Fibroblast of lung (primary cell): ENCODE measurements at regions not wholly inside any gene's neighbourhood (a gene's known extent, or its start where the extent isn't known, plus 50 kb on each side); places are given as distances from the start of the nearest gene placed in this dataset.
A peak's percentile ranks its signal among the peaks of the same experiment; 100 is the strongest.

Source experiments
- DNase-seq, 2 donors: peaks; one replicate each; pipeline versions ENCODE4 v3.0.0 to v3.0.0-alpha.2; 2010; ENCODE audit warnings: low read depth in 2 of 2
- H2AFZ ChIP-seq: 2 replicates; pipeline ENCODE4 v1.5.1; 2012; ENCODE audit warnings: low read length, control low read depth, inconsistent platforms
- H3K27ac ChIP-seq: 2 replicates; pipeline ENCODE4 v1.5.1; 2011; ENCODE audit warnings: low read length, control low read depth; ENCODE audit not compliant: insufficient read depth
- H3K27me3 ChIP-seq: 2 replicates; pipeline ENCODE4 v1.5.1; 2011; ENCODE audit warnings: mild to moderate bottlenecking, low read length; ENCODE audit not compliant: control insufficient read depth, insufficient read depth
- H3K36me3 ChIP-seq: 2 replicates; pipeline ENCODE4 v1.5.1; 2011; ENCODE audit warnings: low read length; ENCODE audit not compliant: control insufficient read depth, insufficient read depth
- H3K4me1 ChIP-seq: 2 replicates; pipeline ENCODE4 v1.5.1; 2011; ENCODE audit warnings: low read length; ENCODE audit not compliant: control insufficient read depth, insufficient read depth; ENCODE audit errors: extremely low read depth
- H3K4me2 ChIP-seq: 2 replicates; pipeline ENCODE4 v1.5.1; 2011; ENCODE audit warnings: low read length, control low read depth; ENCODE audit not compliant: insufficient read depth; ENCODE audit errors: extremely low read depth
- H3K4me3 ChIP-seq, 4 experiments: fragments of 200-600 bp in 1 of 4; sonication (generic) in 1 of 4; replicated peaks in 1 of 4; 2 replicates each; pipeline ENCODE4 v1.5.1; 2011 to 2016; ENCODE audit warnings: low read length in 4 of 4, low read depth in 3 of 4, mild to moderate bottlenecking in 3 of 4, control low read depth in 2 of 4, inconsistent platforms in 1 of 4, mixed read lengths in 1 of 4; ENCODE audit not compliant: insufficient read depth in 1 of 4; ENCODE audit errors: control extremely low read depth in 1 of 4
- H3K79me2 ChIP-seq: 2 replicates; pipeline ENCODE4 v1.5.1; 2012; ENCODE audit warnings: mild to moderate bottlenecking, low read length, inconsistent platforms; ENCODE audit not compliant: control insufficient read depth, insufficient read depth
- H3K9ac ChIP-seq: 2 replicates; pipeline ENCODE4 v1.5.1; 2011; ENCODE audit warnings: mild to moderate bottlenecking, low read length, control low read depth; ENCODE audit not compliant: insufficient read depth
- H3K9me3 ChIP-seq: 2 replicates; pipeline ENCODE4 v1.5.1; 2012; ENCODE audit warnings: low read depth, low read length; ENCODE audit not compliant: control insufficient read depth, insufficient read depth
- H4K20me1 ChIP-seq: 2 replicates; pipeline ENCODE4 v1.5.1; 2011; ENCODE audit warnings: low read length; ENCODE audit not compliant: control insufficient read depth, insufficient read depth; ENCODE audit errors: extremely low read depth
- EZH2 ChIP-seq: IDR thresholded peaks from 2 replicates; pipeline ENCODE4 v1.5.1; 2012; ENCODE audit warnings: low read length, control low read depth, mild to moderate bottlenecking; ENCODE audit errors: missing control alignments
- TF ChIP-seq, protein P1 (sequence below), 2 donors: IDR thresholded peaks in 1 of 2; conservative IDR thresholded peaks in 1 of 2; 1 replicate in 1 of 2; 2 replicates in 1 of 2; pipeline ENCODE4 v1.5.1; 2011 to 2012; ENCODE audit warnings: low read length in 2 of 2, control low read depth in 1 of 2, inconsistent platforms in 1 of 2, low read depth in 1 of 2, mild to moderate bottlenecking in 1 of 2

GRCh38 chr1:106465666-106466065 is 590.8 kb upstream of the PRMT6 start:
- Histone ChIP-seq H4K20me1 (no peaks in the 10 kb centered on the region), H3K27ac (no peak overlapping the region), H3K27me3 (no peaks in the 10 kb centered on the region), H2AFZ (no peak overlapping the region), H3K4me3 (no peak overlapping the region), H3K9ac (no peak overlapping the region), H3K79me2 (no peaks in the 10 kb centered on the region), H3K4me2 (no peak overlapping the region), H3K9me3 (no peaks in the 10 kb centered on the region), H3K36me3 (no peaks in the 10 kb centered on the region), H3K4me1 (no peaks in the 10 kb centered on the region)
- TF ChIP-seq EZH2: no peak
- TF ChIP-seq, protein P1, sequence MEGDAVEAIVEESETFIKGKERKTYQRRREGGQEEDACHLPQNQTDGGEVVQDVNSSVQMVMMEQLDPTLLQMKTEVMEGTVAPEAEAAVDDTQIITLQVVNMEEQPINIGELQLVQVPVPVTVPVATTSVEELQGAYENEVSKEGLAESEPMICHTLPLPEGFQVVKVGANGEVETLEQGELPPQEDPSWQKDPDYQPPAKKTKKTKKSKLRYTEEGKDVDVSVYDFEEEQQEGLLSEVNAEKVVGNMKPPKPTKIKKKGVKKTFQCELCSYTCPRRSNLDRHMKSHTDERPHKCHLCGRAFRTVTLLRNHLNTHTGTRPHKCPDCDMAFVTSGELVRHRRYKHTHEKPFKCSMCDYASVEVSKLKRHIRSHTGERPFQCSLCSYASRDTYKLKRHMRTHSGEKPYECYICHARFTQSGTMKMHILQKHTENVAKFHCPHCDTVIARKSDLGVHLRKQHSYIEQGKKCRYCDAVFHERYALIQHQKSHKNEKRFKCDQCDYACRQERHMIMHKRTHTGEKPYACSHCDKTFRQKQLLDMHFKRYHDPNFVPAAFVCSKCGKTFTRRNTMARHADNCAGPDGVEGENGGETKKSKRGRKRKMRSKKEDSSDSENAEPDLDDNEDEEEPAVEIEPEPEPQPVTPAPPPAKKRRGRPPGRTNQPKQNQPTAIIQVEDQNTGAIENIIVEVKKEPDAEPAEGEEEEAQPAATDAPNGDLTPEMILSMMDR (conservative IDR thresholded peaks at IDR 0.05 in 1 of 2, IDR thresholded peaks at IDR 0.05 in 1 of 2; ENCODE audit: low read depth in 1 of 2, low read length in 2 of 2): no peak
- DNase-seq: peak in 1 of 2 donors; percentile 24

GRCh38 chr1:106480629-106481028 is 575.8 kb upstream of the PRMT6 start:
- Histone ChIP-seq H3K4me2 (no peak overlapping the region), H3K27me3 (no peaks in the 10 kb centered on the region), H3K4me1 (no peaks in the 10 kb centered on the region), H3K9me3 (no peaks in the 10 kb centered on the region), H3K27ac (no peak overlapping the region), H3K36me3 (no peaks in the 10 kb centered on the region), H3K79me2 (no peaks in the 10 kb centered on the region), H4K20me1 (no peaks in the 10 kb centered on the region), H2AFZ (no peak overlapping the region), H3K4me3 (no peak overlapping the region), H3K9ac (no peak overlapping the region)
- TF ChIP-seq EZH2: no peak
- TF ChIP-seq, protein P1 (conservative IDR thresholded peaks at IDR 0.05 in 1 of 2, IDR thresholded peaks at IDR 0.05 in 1 of 2; ENCODE audit: low read depth in 1 of 2, low read length in 2 of 2): no peak
- DNase-seq: no peak

GRCh38 chr1:106492880-106493279 is 563.6 kb upstream of the PRMT6 start:
- Histone ChIP-seq H3K79me2 (no peaks in the 10 kb centered on the region), H3K27ac (no peak overlapping the region), H3K4me2 (no peak overlapping the region), H3K36me3 (no peaks in the 10 kb centered on the region), H4K20me1 (no peaks in the 10 kb centered on the region), H3K4me3 (no peak overlapping the region), H3K9me3 (no peaks in the 10 kb centered on the region), H3K9ac (no peak overlapping the region), H3K27me3 (no peaks in the 10 kb centered on the region), H3K4me1 (no peaks in the 10 kb centered on the region), H2AFZ (no peak overlapping the region)
- DNase-seq: no peak
- TF ChIP-seq, protein P1 (conservative IDR thresholded peaks at IDR 0.05 in 1 of 2, IDR thresholded peaks at IDR 0.05 in 1 of 2; ENCODE audit: low read depth in 1 of 2, low read length in 2 of 2): no peak
- TF ChIP-seq EZH2: no peak
